GM23338 (cell line): ENCODE measurements at regions not wholly inside any gene's neighbourhood (a gene's known extent, or its start where the extent isn't known, plus 50 kb on each side); places are given as distances from the start of the nearest gene placed in this dataset.

ENCODE experiments used
- ATAC-seq: fragments of 200-7000 bp; cut with Tn5 transposase; 3 replicates; pipeline ENCODE4 v1.9.1; 2020
- DNase-seq: peaks from one replicate; pipeline ENCODE4 v3.0.0-alpha.2; 2015; ENCODE audit warnings: low spot score
- H2AFZ ChIP-seq: fragments of 200-600 bp; sonication (generic); 2 replicates; pipeline ENCODE4 v1.8.0; 2016; ENCODE audit warnings: antibody characterized with exemption, mild to moderate bottlenecking, moderate library complexity
- H3F3A ChIP-seq: fragments of 200-600 bp; sonication (generic); replicated peaks from 2 replicates; pipeline ENCODE4 v1.8.0; 2017; ENCODE audit warnings: antibody characterized with exemption, mixed run types, low read depth
- H3K27ac ChIP-seq: fragments of 200-600 bp; sonication (generic); 2 replicates; pipeline ENCODE4 v1.6.1; 2016; ENCODE audit warnings: low read depth
- H3K27me3 ChIP-seq: fragments of 200-600 bp; sonication (generic); 2 replicates; pipeline ENCODE4 v1.8.0; 2016; ENCODE audit warnings: mild to moderate bottlenecking, mixed run types, moderate library complexity; ENCODE audit not compliant: insufficient read depth
- H3K36me3 ChIP-seq: fragments of 200-600 bp; sonication (generic); 2 replicates; pipeline ENCODE4 v1.8.0; 2016; ENCODE audit warnings: mild to moderate bottlenecking; ENCODE audit not compliant: insufficient read depth
- H3K4me1 ChIP-seq: fragments of 200-600 bp; sonication (generic); 2 replicates; pipeline ENCODE4 v1.8.0; 2016; ENCODE audit warnings: mild to moderate bottlenecking, moderate library complexity; ENCODE audit not compliant: insufficient read depth
- H3K4me2 ChIP-seq: fragments of 200-600 bp; sonication (generic); 2 replicates; pipeline ENCODE4 v1.7.1; 2017; ENCODE audit warnings: mixed run types
- H3K4me3 ChIP-seq: fragments of 200-600 bp; sonication (generic); 2 replicates; pipeline ENCODE4 v1.6.1; 2016; ENCODE audit warnings: mixed run types
- H3K79me2 ChIP-seq: fragments of 200-600 bp; sonication (generic); replicated peaks from 2 replicates; pipeline ENCODE4 v1.8.0; 2017; ENCODE audit warnings: mild to moderate bottlenecking; ENCODE audit not compliant: insufficient read depth
- H3K9me2 ChIP-seq: fragments of 200-600 bp; sonication (generic); 2 replicates; pipeline ENCODE4 v1.8.0; 2017; ENCODE audit not compliant: insufficient read depth
- H4K20me1 ChIP-seq: fragments of 200-600 bp; sonication (generic); replicated peaks from 2 replicates; pipeline ENCODE4 v1.8.0; 2017; ENCODE audit warnings: mild to moderate bottlenecking; ENCODE audit not compliant: insufficient read depth
- H3K27ac Mint-ChIP-seq: 2 replicates; pipeline ENCODE4 v1.8.0; 2020; ENCODE audit warnings: inconsistent platforms, mild to moderate bottlenecking, moderate library complexity, mixed read lengths
- H3K27me3 Mint-ChIP-seq: 3 replicates; pipeline ENCODE4 v1.8.0; 2022; ENCODE audit warnings: low read depth, mild to moderate bottlenecking, moderate library complexity, mixed read lengths, inconsistent platforms; ENCODE audit not compliant: insufficient read depth, poor library complexity
- H3K36me3 Mint-ChIP-seq: 3 replicates; pipeline ENCODE4 v1.8.0; 2021; ENCODE audit warnings: low read depth, mild to moderate bottlenecking, inconsistent platforms, moderate library complexity, mixed read lengths
- H3K4me1 Mint-ChIP-seq: 3 replicates; pipeline ENCODE4 v1.8.0; 2020; ENCODE audit warnings: mild to moderate bottlenecking, inconsistent platforms, mixed read lengths
- H3K4me3 Mint-ChIP-seq: 3 replicates; pipeline ENCODE4 v1.8.0; 2021; ENCODE audit warnings: moderate library complexity, mild to moderate bottlenecking, inconsistent platforms, mixed read lengths
- H3K9me3 Mint-ChIP-seq: 3 replicates; pipeline ENCODE4 v1.8.0; 2020; ENCODE audit warnings: moderate library complexity, mild to moderate bottlenecking, inconsistent platforms, mixed read lengths
- CREB1 ChIP-seq: fragments of 250-450 bp; sonication (Bioruptor Pico); IDR thresholded peaks from 2 replicates; pipeline ENCODE4 v1.5.0; 2020; ENCODE audit warnings: low read depth, mild to moderate bottlenecking, moderate library complexity
- EZH2 ChIP-seq: fragments of 200-600 bp; sonication (generic); IDR thresholded peaks from one replicate; pipeline ENCODE4 v1.8.0; 2017; ENCODE audit warnings: antibody characterized with exemption, mild to moderate bottlenecking, low read depth; ENCODE audit not compliant: unreplicated experiment
- EZH2phosphoT487 ChIP-seq: fragments of 200-600 bp; sonication (generic); IDR thresholded peaks from one replicate; pipeline ENCODE4 v1.8.1; 2018; ENCODE audit warnings: antibody characterized with exemption; ENCODE audit not compliant: unreplicated experiment
- JUNB ChIP-seq: IDR thresholded peaks from one replicate; pipeline ENCODE4 v1.6.1; 2016; ENCODE audit warnings: antibody characterized with exemption; ENCODE audit not compliant: unreplicated experiment
- NANOG ChIP-seq: IDR thresholded peaks from 2 replicates; pipeline ENCODE4 v1.6.1; 2016; ENCODE audit warnings: antibody characterized with exemption, borderline replicate concordance
- POLR2AphosphoS5 ChIP-seq: IDR thresholded peaks from 2 replicates; pipeline ENCODE4 v1.6.1; 2016; ENCODE audit warnings: antibody characterized with exemption, low read depth
- STAT1 ChIP-seq: IDR thresholded peaks from one replicate; pipeline ENCODE4 v1.6.1; 2016; ENCODE audit warnings: antibody characterized with exemption; ENCODE audit not compliant: unreplicated experiment
- ZNF114 ChIP-seq: fragments of 250-450 bp; sonication (Bioruptor Pico); IDR thresholded peaks from 2 replicates; pipeline ENCODE4 v1.5.0; 2020; ENCODE audit warnings: mild to moderate bottlenecking, moderate library complexity
- ZNF331 ChIP-seq: fragments of 250-450 bp; sonication (Bioruptor Pico); IDR thresholded peaks from 2 replicates; pipeline ENCODE4 v1.5.0; 2020; ENCODE audit warnings: low read depth, mild to moderate bottlenecking, moderate library complexity
- TF ChIP-seq, protein P1 (sequence below): IDR thresholded peaks from one replicate; pipeline ENCODE4 v1.6.1; 2018; ENCODE audit warnings: antibody characterized with exemption; ENCODE audit not compliant: unreplicated experiment
- TF ChIP-seq, protein P2 (sequence below): fragments of 250-450 bp; sonication (Bioruptor Pico); IDR thresholded peaks from 2 replicates; pipeline ENCODE4 v1.5.0; 2020; ENCODE audit warnings: mild to moderate bottlenecking, moderate library complexity
- TF ChIP-seq, protein P3 (sequence below): IDR thresholded peaks from 2 replicates; pipeline ENCODE4 v1.6.1; 2016; ENCODE audit warnings: antibody characterized with exemption
- TF ChIP-seq, protein P4 (sequence below), 2 experiments: fragments of 200-600 bp in 1 of 2; sonication (generic) in 1 of 2; conservative IDR thresholded peaks; 2 replicates each; pipeline versions ENCODE4 v1.5.1 to v1.6.1; 2016 to 2017; ENCODE audit warnings: antibody characterized with exemption in 2 of 2, low read depth in 2 of 2, mild to moderate bottlenecking in 2 of 2, moderate library complexity in 1 of 2

DNA sequence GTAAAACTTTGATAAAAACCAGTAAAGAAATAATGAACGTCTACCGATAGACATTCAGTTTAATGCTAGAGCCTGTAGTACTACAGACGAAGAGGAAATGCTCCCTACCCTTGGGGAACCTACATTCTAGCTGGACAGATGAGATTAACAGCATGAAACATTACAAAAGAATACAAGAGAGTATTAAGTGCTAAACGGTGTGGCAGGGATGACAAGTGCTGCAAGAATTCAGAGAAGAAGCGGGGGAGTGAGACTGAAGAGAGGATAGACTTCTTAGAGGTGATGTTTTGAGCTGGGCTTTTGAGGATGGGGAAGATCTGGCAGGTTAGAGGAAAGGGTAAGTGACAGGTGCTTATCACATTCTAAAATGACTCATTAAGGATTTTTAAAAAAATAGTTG lies 52.6 kb upstream of the ESX1 start:
- no peaks in the 10 kb centered on the region for H3K9me2 ChIP-seq
- Mint-ChIP-seq H3K4me3 (no peak overlapping the region), H3K4me1 (peaks cover 12% of the 10 kb centered on the region; the same call in 2 of the 3 replicates), H3K27ac (no peak overlapping the region), H3K36me3 (no peaks in the 10 kb centered on the region), H3K27me3 (no peaks in the 10 kb centered on the region), H3K9me3 (no peaks in the 10 kb centered on the region)
- TF ChIP-seq, protein P1, sequence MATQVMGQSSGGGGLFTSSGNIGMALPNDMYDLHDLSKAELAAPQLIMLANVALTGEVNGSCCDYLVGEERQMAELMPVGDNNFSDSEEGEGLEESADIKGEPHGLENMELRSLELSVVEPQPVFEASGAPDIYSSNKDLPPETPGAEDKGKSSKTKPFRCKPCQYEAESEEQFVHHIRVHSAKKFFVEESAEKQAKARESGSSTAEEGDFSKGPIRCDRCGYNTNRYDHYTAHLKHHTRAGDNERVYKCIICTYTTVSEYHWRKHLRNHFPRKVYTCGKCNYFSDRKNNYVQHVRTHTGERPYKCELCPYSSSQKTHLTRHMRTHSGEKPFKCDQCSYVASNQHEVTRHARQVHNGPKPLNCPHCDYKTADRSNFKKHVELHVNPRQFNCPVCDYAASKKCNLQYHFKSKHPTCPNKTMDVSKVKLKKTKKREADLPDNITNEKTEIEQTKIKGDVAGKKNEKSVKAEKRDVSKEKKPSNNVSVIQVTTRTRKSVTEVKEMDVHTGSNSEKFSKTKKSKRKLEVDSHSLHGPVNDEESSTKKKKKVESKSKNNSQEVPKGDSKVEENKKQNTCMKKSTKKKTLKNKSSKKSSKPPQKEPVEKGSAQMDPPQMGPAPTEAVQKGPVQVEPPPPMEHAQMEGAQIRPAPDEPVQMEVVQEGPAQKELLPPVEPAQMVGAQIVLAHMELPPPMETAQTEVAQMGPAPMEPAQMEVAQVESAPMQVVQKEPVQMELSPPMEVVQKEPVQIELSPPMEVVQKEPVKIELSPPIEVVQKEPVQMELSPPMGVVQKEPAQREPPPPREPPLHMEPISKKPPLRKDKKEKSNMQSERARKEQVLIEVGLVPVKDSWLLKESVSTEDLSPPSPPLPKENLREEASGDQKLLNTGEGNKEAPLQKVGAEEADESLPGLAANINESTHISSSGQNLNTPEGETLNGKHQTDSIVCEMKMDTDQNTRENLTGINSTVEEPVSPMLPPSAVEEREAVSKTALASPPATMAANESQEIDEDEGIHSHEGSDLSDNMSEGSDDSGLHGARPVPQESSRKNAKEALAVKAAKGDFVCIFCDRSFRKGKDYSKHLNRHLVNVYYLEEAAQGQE = no peak
- no peak for TF ChIP-seq STAT1
- TF ChIP-seq JUNB = no peak
- TF ChIP-seq, protein P2, sequence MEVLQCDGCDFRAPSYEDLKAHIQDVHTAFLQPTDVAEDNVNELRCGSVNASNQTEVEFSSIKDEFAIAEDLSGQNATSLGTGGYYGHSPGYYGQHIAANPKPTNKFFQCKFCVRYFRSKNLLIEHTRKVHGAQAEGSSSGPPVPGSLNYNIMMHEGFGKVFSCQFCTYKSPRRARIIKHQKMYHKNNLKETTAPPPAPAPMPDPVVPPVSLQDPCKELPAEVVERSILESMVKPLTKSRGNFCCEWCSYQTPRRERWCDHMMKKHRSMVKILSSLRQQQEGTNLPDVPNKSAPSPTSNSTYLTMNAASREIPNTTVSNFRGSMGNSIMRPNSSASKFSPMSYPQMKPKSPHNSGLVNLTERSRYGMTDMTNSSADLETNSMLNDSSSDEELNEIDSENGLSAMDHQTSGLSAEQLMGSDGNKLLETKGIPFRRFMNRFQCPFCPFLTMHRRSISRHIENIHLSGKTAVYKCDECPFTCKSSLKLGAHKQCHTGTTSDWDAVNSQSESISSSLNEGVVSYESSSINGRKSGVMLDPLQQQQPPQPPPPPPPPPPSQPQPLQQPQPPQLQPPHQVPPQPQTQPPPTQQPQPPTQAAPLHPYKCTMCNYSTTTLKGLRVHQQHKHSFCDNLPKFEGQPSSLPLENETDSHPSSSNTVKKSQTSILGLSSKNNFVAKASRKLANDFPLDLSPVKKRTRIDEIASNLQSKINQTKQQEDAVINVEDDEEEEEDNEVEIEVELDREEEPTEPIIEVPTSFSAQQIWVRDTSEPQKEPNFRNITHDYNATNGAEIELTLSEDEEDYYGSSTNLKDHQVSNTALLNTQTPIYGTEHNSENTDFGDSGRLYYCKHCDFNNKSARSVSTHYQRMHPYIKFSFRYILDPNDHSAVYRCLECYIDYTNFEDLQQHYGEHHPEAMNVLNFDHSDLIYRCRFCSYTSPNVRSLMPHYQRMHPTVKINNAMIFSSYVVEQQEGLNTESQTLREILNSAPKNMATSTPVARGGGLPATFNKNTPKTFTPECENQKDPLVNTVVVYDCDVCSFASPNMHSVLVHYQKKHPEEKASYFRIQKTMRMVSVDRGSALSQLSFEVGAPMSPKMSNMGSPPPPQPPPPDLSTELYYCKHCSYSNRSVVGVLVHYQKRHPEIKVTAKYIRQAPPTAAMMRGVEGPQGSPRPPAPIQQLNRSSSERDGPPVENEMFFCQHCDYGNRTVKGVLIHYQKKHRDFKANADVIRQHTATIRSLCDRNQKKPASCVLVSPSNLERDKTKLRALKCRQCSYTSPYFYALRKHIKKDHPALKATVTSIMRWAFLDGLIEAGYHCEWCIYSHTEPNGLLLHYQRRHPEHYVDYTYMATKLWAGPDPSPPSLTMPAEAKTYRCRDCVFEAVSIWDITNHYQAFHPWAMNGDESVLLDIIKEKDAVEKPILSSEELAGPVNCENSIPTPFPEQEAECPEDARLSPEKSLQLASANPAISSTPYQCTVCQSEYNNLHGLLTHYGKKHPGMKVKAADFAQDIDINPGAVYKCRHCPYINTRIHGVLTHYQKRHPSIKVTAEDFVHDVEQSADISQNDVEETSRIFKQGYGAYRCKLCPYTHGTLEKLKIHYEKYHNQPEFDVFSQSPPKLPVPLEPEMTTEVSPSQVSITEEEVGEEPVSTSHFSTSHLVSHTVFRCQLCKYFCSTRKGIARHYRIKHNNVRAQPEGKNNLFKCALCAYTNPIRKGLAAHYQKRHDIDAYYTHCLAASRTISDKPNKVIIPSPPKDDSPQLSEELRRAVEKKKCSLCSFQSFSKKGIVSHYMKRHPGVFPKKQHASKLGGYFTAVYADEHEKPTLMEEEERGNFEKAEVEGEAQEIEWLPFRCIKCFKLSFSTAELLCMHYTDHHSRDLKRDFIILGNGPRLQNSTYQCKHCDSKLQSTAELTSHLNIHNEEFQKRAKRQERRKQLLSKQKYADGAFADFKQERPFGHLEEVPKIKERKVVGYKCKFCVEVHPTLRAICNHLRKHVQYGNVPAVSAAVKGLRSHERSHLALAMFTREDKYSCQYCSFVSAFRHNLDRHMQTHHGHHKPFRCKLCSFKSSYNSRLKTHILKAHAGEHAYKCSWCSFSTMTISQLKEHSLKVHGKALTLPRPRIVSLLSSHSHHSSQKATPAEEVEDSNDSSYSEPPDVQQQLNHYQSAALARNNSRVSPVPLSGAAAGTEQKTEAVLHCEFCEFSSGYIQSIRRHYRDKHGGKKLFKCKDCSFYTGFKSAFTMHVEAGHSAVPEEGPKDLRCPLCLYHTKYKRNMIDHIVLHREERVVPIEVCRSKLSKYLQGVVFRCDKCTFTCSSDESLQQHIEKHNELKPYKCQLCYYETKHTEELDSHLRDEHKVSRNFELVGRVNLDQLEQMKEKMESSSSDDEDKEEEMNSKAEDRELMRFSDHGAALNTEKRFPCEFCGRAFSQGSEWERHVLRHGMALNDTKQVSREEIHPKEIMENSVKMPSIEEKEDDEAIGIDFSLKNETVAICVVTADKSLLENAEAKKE (CRISPR knock-in tag) = no peak
- TF ChIP-seq POLR2AphosphoS5 = no peak
- TF ChIP-seq, protein P3, sequence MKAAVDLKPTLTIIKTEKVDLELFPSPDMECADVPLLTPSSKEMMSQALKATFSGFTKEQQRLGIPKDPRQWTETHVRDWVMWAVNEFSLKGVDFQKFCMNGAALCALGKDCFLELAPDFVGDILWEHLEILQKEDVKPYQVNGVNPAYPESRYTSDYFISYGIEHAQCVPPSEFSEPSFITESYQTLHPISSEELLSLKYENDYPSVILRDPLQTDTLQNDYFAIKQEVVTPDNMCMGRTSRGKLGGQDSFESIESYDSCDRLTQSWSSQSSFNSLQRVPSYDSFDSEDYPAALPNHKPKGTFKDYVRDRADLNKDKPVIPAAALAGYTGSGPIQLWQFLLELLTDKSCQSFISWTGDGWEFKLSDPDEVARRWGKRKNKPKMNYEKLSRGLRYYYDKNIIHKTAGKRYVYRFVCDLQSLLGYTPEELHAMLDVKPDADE = no peak
- no peak for TF ChIP-seq EZH2phosphoT487
- TF ChIP-seq, protein P4, sequence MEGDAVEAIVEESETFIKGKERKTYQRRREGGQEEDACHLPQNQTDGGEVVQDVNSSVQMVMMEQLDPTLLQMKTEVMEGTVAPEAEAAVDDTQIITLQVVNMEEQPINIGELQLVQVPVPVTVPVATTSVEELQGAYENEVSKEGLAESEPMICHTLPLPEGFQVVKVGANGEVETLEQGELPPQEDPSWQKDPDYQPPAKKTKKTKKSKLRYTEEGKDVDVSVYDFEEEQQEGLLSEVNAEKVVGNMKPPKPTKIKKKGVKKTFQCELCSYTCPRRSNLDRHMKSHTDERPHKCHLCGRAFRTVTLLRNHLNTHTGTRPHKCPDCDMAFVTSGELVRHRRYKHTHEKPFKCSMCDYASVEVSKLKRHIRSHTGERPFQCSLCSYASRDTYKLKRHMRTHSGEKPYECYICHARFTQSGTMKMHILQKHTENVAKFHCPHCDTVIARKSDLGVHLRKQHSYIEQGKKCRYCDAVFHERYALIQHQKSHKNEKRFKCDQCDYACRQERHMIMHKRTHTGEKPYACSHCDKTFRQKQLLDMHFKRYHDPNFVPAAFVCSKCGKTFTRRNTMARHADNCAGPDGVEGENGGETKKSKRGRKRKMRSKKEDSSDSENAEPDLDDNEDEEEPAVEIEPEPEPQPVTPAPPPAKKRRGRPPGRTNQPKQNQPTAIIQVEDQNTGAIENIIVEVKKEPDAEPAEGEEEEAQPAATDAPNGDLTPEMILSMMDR (conservative IDR thresholded peaks at IDR 0.05; ENCODE audit: low read depth in 2 of 2) = no peak
- no peak for TF ChIP-seq CREB1
- no peak for TF ChIP-seq ZNF114 (CRISPR knock-in tag)
- no peak for TF ChIP-seq NANOG
- no peak for TF ChIP-seq ZNF331 (CRISPR knock-in tag)
- no peak for TF ChIP-seq EZH2
- no peaks in the 10 kb centered on the region for H3K27me3 ChIP-seq
- ATAC-seq = no peak
- no peaks in the 10 kb centered on the region for H3K4me1 ChIP-seq
- no peak overlapping the region for H3K27ac ChIP-seq
- H4K20me1 ChIP-seq = no peaks in the 10 kb centered on the region
- no peaks in the 10 kb centered on the region for H3K79me2 ChIP-seq
- DNase-seq = no peak
- no peak overlapping the region for H2AFZ ChIP-seq
- H3K4me2 ChIP-seq = no peak overlapping the region
- no peaks in the 10 kb centered on the region for H3K36me3 ChIP-seq
- no peak overlapping the region for H3K4me3 ChIP-seq
- H3F3A ChIP-seq = no peaks in the 10 kb centered on the region
